Activated CD4-positive, CD25-positive, alpha-beta regulatory T cell (primary cell): ENCODE measurements at regions not wholly inside any gene's neighbourhood (a gene's known extent, or its start where the extent isn't known, plus 50 kb on each side); places are given as distances from the start of the nearest gene placed in this dataset.

Source experiments
- DNase-seq, 4 experiments: peaks; one replicate each; lab custom pipeline; 2025; lab: John Stamatoyannopoulos, UW

GRCh38 chr13:73894995-73895571 is 239.1 kb downstream of the KLF12 start:
- DNase-seq = no peak

- no peak for DNase-seq
Observed at GRCh38 chr13:73893833-73894232, 240.4 kb downstream of the KLF12 start.

- DNase-seq = no peak
Observed at GRCh38 chr13:73891805-73892204, 242.4 kb downstream of the KLF12 start.

GRCh38 chr13:73883162-73883561 is 251.0 kb downstream of the KLF12 start:
- no peak for DNase-seq

- DNase-seq = no peak
Observed at GRCh38 chr13:73880365-73880764, 253.8 kb downstream of the KLF12 start.

GRCh38 chr13:73879346-73880015 is 254.7 kb downstream of the KLF12 start:
- no peak for DNase-seq

- DNase-seq = no peak
Observed at GRCh38 chr13:73877399-73877798, 256.8 kb downstream of the KLF12 start.

GRCh38 chr13:73876323-73876722 is 257.9 kb downstream of the KLF12 start:
- no peak for DNase-seq

- DNase-seq = no peak
Observed at GRCh38 chr13:73873940-73874830, 260.0 kb downstream of the KLF12 start.

- no peak for DNase-seq
Observed at GRCh38 chr13:73872397-73872796, 261.8 kb downstream of the KLF12 start.

GRCh38 chr13:73870970-73871935 is 263.0 kb downstream of the KLF12 start:
- DNase-seq = no peak

- DNase-seq = no peak
Observed at GRCh38 chr13:73870036-73870741, 264.0 kb downstream of the KLF12 start.

- no peak for DNase-seq
Observed at GRCh38 chr13:73865027-73865426, 269.2 kb downstream of the KLF12 start.

- DNase-seq = no peak
Observed at GRCh38 chr13:73861136-73861535, 273.1 kb downstream of the KLF12 start.

GRCh38 chr13:73860501-73860900 is 273.7 kb downstream of the KLF12 start:
- DNase-seq = no peak

GRCh38 chr13:73859841-73860240 is 274.4 kb downstream of the KLF12 start:
- no peak for DNase-seq

- DNase-seq = no peak
Observed at GRCh38 chr13:73857106-73857505, 277.1 kb downstream of the KLF12 start.

GRCh38 chr13:73851104-73851503 is 283.1 kb downstream of the KLF12 start:
- DNase-seq = no peak

GRCh38 chr13:73850104-73850873 is 283.9 kb downstream of the KLF12 start:
- no peak for DNase-seq

GRCh38 chr13:73849292-73849691 is 284.9 kb downstream of the KLF12 start:
- DNase-seq = no peak
